GM12878 (cell line): ENCODE measurements at regions not wholly inside any gene's neighbourhood (a gene's known extent, or its start where the extent isn't known, plus 50 kb on each side); places are given as distances from the start of the nearest gene placed in this dataset.

Experiments used
- ASH2L ChIP-seq: fragments of 300-600, 200-600 bp; sonication (generic); IDR thresholded peaks from 2 replicates; pipeline ENCODE4 v1.6.1; 2017; ENCODE audit warnings: low read depth, mild to moderate bottlenecking, borderline replicate concordance
- BRCA1 ChIP-seq: IDR thresholded peaks from 2 replicates; pipeline ENCODE4 v1.6.1; 2011; ENCODE audit warnings: low read depth, low read length, improper control_type of control experiment
- E2F8 ChIP-seq: fragments of 450-650 bp; IDR thresholded peaks from 2 replicates; pipeline ENCODE4 v1.6.1; 2018; ENCODE audit warnings: mild to moderate bottlenecking, low read depth, moderate library complexity; ENCODE audit not compliant: partially characterized antibody
- FOS ChIP-seq: IDR thresholded peaks from 3 replicates; pipeline ENCODE4 v1.6.1; 2011; ENCODE audit warnings: borderline replicate concordance; ENCODE audit not compliant: insufficient read length; ENCODE audit errors: extremely low read depth
- FOXM1 ChIP-seq: IDR thresholded peaks from 2 replicates; pipeline ENCODE4 v1.6.1; 2012; ENCODE audit warnings: low read depth, mild to moderate bottlenecking, inconsistent platforms, low read length, moderate library complexity
- MYC ChIP-seq: IDR thresholded peaks from 2 replicates; pipeline ENCODE4 v1.6.1; 2011; ENCODE audit warnings: mild to moderate bottlenecking, low read length, moderate library complexity, inconsistent platforms; ENCODE audit not compliant: insufficient read depth, insufficient replicate concordance, insufficient read length, severe bottlenecking
- PML ChIP-seq: IDR thresholded peaks from 2 replicates; pipeline ENCODE4 v1.6.1; 2012; ENCODE audit warnings: low read length, inconsistent platforms
- RCOR1 ChIP-seq: conservative IDR thresholded peaks from 2 replicates; pipeline ENCODE4 v1.6.1; 2012; ENCODE audit warnings: low read depth, low read length, improper control_type of control experiment
- SREBF1 ChIP-seq: IDR thresholded peaks from 2 replicates; pipeline ENCODE4 v1.6.1; 2012; ENCODE audit warnings: mild to moderate bottlenecking, low read length
- ZNF207 ChIP-seq: fragments of 450-650 bp; IDR thresholded peaks from 2 replicates; pipeline ENCODE4 v1.6.1; 2014; ENCODE audit warnings: antibody characterized with exemption, mild to moderate bottlenecking, borderline replicate concordance
- TF ChIP-seq, protein P1 (sequence below): fragments of 450-650 bp; IDR thresholded peaks from 2 replicates; pipeline ENCODE4 v1.6.1; 2017; ENCODE audit warnings: mild to moderate bottlenecking, moderate library complexity

- TF ChIP-seq, protein P1, sequence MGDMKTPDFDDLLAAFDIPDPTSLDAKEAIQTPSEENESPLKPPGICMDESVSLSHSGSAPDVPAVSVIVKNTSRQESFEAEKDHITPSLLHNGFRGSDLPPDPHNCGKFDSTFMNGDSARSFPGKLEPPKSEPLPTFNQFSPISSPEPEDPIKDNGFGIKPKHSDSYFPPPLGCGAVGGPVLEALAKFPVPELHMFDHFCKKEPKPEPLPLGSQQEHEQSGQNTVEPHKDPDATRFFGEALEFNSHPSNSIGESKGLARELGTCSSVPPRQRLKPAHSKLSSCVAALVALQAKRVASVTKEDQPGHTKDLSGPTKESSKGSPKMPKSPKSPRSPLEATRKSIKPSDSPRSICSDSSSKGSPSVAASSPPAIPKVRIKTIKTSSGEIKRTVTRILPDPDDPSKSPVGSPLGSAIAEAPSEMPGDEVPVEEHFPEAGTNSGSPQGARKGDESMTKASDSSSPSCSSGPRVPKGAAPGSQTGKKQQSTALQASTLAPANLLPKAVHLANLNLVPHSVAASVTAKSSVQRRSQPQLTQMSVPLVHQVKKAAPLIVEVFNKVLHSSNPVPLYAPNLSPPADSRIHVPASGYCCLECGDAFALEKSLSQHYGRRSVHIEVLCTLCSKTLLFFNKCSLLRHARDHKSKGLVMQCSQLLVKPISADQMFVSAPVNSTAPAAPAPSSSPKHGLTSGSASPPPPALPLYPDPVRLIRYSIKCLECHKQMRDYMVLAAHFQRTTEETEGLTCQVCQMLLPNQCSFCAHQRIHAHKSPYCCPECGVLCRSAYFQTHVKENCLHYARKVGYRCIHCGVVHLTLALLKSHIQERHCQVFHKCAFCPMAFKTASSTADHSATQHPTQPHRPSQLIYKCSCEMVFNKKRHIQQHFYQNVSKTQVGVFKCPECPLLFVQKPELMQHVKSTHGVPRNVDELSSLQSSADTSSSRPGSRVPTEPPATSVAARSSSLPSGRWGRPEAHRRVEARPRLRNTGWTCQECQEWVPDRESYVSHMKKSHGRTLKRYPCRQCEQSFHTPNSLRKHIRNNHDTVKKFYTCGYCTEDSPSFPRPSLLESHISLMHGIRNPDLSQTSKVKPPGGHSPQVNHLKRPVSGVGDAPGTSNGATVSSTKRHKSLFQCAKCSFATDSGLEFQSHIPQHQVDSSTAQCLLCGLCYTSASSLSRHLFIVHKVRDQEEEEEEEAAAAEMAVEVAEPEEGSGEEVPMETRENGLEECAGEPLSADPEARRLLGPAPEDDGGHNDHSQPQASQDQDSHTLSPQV, result no peak
- no peak for TF ChIP-seq RCOR1
- TF ChIP-seq BRCA1, result no peak
- TF ChIP-seq E2F8, result no peak
- TF ChIP-seq FOS, result no peak
- TF ChIP-seq PML, result no peak
- no peak for TF ChIP-seq SREBF1
- TF ChIP-seq ASH2L, result no peak
- TF ChIP-seq ZNF207, result no peak
- TF ChIP-seq FOXM1, result no peak
- no peak for TF ChIP-seq MYC
Measured at GRCh38 chr18:42520138-42520537, 565.1 kb downstream of the PIK3C3 start (continued).
